ENCODE measurements at regions not wholly inside any gene's neighbourhood (a gene's known extent, or its start where the extent isn't known, plus 50 kb on each side); places are given as distances from the start of the nearest gene placed in this dataset.

DNA sequence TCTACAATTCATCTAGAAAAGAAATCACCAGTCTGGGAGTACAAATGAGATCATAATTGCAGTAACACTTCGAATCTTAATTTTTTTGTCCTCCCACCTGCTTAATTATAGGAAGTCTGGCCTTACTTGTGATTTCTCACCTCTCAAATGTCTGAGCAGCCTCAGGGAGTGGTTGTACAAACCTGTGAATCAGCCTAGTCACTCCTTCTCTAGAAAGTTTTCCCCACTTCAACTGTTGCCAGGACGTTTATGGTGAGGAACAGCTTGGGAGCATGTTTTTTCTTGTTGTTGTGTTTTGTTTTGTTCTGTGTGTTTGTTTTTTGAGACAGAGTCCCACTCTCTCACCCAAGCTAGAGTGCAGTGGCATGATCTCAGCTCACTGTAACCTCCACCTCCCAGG lies 50.3 kb upstream of the CLDN10 start:
- no peaks in the 10 kb centered on the region for H3K23me2 ChIP-seq (ENCODE audit: low read depth, low read length)
- no peak overlapping the region for H2BK15ac ChIP-seq (ENCODE audit: low read length)
- no peak overlapping the region for H2BK120ac ChIP-seq (replicated peaks; ENCODE audit: low read depth, low read length)
- H3K79me1 ChIP-seq (ENCODE audit: low read depth, low read length), result no peaks in the 10 kb centered on the region
- H2BK20ac ChIP-seq (ENCODE audit: low read length), result no peak overlapping the region
- no peak overlapping the region for H3K27ac ChIP-seq (ENCODE audit: low read depth, low read length)
- H3K27me3 ChIP-seq (replicated peaks in 1 of 4; ENCODE audit: control insufficient read depth in 3 of 4, extremely low read depth in 1 of 4, insufficient read depth in 3 of 4, low read length in 3 of 4), result no peaks in the 10 kb centered on the region
- no peak overlapping the region for H4K5ac ChIP-seq (ENCODE audit: insufficient read length, low read depth, low read length)
- H4K20me1 ChIP-seq (replicated peaks in 1 of 2; ENCODE audit: control insufficient read depth in 1 of 2, insufficient read depth in 2 of 2, low read length in 2 of 2), result no peaks in the 10 kb centered on the region
- H3K4me2 ChIP-seq (ENCODE audit: insufficient read depth in 1 of 2, low read depth in 2 of 2, low read length in 2 of 2), result no peak overlapping the region
- H3K23ac ChIP-seq (ENCODE audit: insufficient read length), result no peak overlapping the region
- no peak overlapping the region for H4K8ac ChIP-seq (ENCODE audit: extremely low read depth, insufficient read depth, low read length)
- no peaks in the 10 kb centered on the region for H3K36me3 ChIP-seq (ENCODE audit: control insufficient read depth in 2 of 4, insufficient read depth in 4 of 4, low read length in 3 of 4)
- no peak overlapping the region for H2BK12ac ChIP-seq (ENCODE audit: low read depth, low read length)
- no peaks in the 10 kb centered on the region for H3K9me3 ChIP-seq (ENCODE audit: insufficient read depth in 2 of 2, low read depth in 1 of 2, low read length in 1 of 2)
- no peak overlapping the region for H3K14ac ChIP-seq (ENCODE audit: insufficient read length)
- no peak overlapping the region for H4K91ac ChIP-seq (replicated peaks; ENCODE audit: insufficient read length, low read length)
- H3K4me1 ChIP-seq (replicated peaks in 1 of 4; ENCODE audit: control insufficient read depth in 3 of 4, insufficient read depth in 4 of 4, low read length in 3 of 4), result peaks cover 0 to 7% (median 1%) of the 10 kb centered on the region in 4 experiments; a peak in 4 of 7 replicates
- ChIA-PET POLR2A (ENCODE audit: partially characterized antibody) (no interaction called here), CTCF (ENCODE audit: partially characterized antibody) (interaction anchor here (0.7 to 2.7 kb wide), 8 partner anchors 8 to 332 kb away, joined by 3 to 10 read pairs (median 4); no protein-coding TSS in a partner anchor)
- H3K18ac ChIP-seq (ENCODE audit: extremely low read depth, low read length), result no peak overlapping the region
- no peak overlapping the region for H2AFZ ChIP-seq (ENCODE audit: low read length)
- H3K9ac ChIP-seq (replicated peaks in 1 of 4; ENCODE audit: extremely low read depth in 1 of 4, low read depth in 3 of 4, low read length in 3 of 4), result no peak overlapping the region
- no peak overlapping the region for H3K4ac ChIP-seq (replicated peaks; ENCODE audit: insufficient read length, low read depth, low read length)
- no peak overlapping the region for H2BK5ac ChIP-seq (ENCODE audit: low read depth, low read length)
- H3K4me3 ChIP-seq (ENCODE audit: extremely low read depth in 1 of 4, insufficient read depth in 2 of 4, low read depth in 3 of 4, low read length in 4 of 4), result no peak overlapping the region
- no peak overlapping the region for H3K56ac ChIP-seq (replicated peaks; ENCODE audit: insufficient read length, low read depth, low read length)
- H3K79me2 ChIP-seq (ENCODE audit: control insufficient read depth in 1 of 2, insufficient read depth in 2 of 2, low read length in 2 of 2), result no peaks in the 10 kb centered on the region
- FAIRE-seq, result no peak
- no peak for DNase-seq (ENCODE audit: low read depth in 1 of 2, low spot score in 2 of 2)
- H2AK5ac ChIP-seq (ENCODE audit: low read depth, low read length), result no peak overlapping the region
- WGBS, 2 experiments (ENCODE audit: extremely low coverage in 1 of 2, insufficient coverage in 1 of 2, insufficient read length in 1 of 2, insufficient replicate concordance in 2 of 2, low coverage in 1 of 2, low lambda C conversion rate in 2 of 2, missing lambda C conversion rate in 1 of 2), result 82% methylated on average over 2 of the region's 2 CpGs; no CpG with 5 or more reads in 1 of the 2 experiments
- TF ChIP-seq RFX5 (IDR thresholded peaks at IDR 0.05; ENCODE audit: borderline replicate concordance, low read depth, low read length), result no peak
- no peak for TF ChIP-seq POLR2A (IDR thresholded peaks at IDR 0.05; ENCODE audit: control extremely low read depth in 1 of 2, low read depth in 2 of 2, low read length in 2 of 2)
- no peak for TF ChIP-seq EZH2 (IDR thresholded peaks at IDR 0.05; ENCODE audit: low read depth, low read length, severe bottlenecking)
- no peak for TF ChIP-seq TAF1 (IDR thresholded peaks at IDR 0.05; ENCODE audit: low read depth, low read length)
- TF ChIP-seq SUZ12 (IDR thresholded peaks at IDR 0.05; ENCODE audit: low read length), result no peak
- TF ChIP-seq, protein P1, sequence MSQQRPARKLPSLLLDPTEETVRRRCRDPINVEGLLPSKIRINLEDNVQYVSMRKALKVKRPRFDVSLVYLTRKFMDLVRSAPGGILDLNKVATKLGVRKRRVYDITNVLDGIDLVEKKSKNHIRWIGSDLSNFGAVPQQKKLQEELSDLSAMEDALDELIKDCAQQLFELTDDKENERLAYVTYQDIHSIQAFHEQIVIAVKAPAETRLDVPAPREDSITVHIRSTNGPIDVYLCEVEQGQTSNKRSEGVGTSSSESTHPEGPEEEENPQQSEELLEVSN (IDR thresholded peaks at IDR 0.05), result no peak
- TF ChIP-seq PHF8 (conservative IDR thresholded peaks at IDR 0.05; ENCODE audit: low read depth, low read length), result no peak
- no peak for TF ChIP-seq GABPA (IDR thresholded peaks at IDR 0.05; ENCODE audit: borderline replicate concordance, insufficient read depth, low read length)
- TF ChIP-seq, protein P2, sequence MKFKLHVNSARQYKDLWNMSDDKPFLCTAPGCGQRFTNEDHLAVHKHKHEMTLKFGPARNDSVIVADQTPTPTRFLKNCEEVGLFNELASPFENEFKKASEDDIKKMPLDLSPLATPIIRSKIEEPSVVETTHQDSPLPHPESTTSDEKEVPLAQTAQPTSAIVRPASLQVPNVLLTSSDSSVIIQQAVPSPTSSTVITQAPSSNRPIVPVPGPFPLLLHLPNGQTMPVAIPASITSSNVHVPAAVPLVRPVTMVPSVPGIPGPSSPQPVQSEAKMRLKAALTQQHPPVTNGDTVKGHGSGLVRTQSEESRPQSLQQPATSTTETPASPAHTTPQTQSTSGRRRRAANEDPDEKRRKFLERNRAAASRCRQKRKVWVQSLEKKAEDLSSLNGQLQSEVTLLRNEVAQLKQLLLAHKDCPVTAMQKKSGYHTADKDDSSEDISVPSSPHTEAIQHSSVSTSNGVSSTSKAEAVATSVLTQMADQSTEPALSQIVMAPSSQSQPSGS (IDR thresholded peaks at IDR 0.05; ENCODE audit: low read length), result no peak
- no peak for TF ChIP-seq TAF7 (optimal IDR thresholded peaks at IDR 0.05; ENCODE audit: borderline replicate concordance, low read depth, low read length)
- no peak for TF ChIP-seq BACH1 (IDR thresholded peaks at IDR 0.05; ENCODE audit: low read length)
- TF ChIP-seq SIX5 (IDR thresholded peaks at IDR 0.05; ENCODE audit: low read depth, low read length), result no peak
- no peak for TF ChIP-seq TCF12 (IDR thresholded peaks at IDR 0.05; ENCODE audit: low read depth, low read length)

Data from H1 (cell line).